ENCODE measurements at regions not wholly inside any gene's neighbourhood (a gene's known extent, or its start where the extent isn't known, plus 50 kb on each side); places are given as distances from the start of the nearest gene placed in this dataset.

- FAIRE-seq = no peak
- peaks cover 5% of the 10 kb centered on the region for H3K4me1 ChIP-seq (ENCODE audit: control insufficient read depth, extremely low read depth, insufficient read depth, low read length)
- H3K79me2 ChIP-seq (ENCODE audit: control insufficient read depth, insufficient read depth, low read length) = no peaks in the 10 kb centered on the region
- no peak overlapping the region for H2AFZ ChIP-seq (ENCODE audit: low read depth, low read length)
- no peak overlapping the region for H3K9ac ChIP-seq (replicated peaks; ENCODE audit: extremely low read depth, insufficient read depth, low read length)
- dilution Hi-C loops (cut with MboI; ENCODE audit: extremely low pct_ligation_motif_present, low sequenced_read_pairs) = no loop called here
- no peak for TF ChIP-seq GATA2 (IDR thresholded peaks at IDR 0.05; ENCODE audit: insufficient read depth, insufficient read length, low read depth, low read length)
- no peak for TF ChIP-seq MAX (IDR thresholded peaks at IDR 0.05; ENCODE audit: insufficient read depth, insufficient read length)
- no peak for TF ChIP-seq POLR2AphosphoS5 (IDR thresholded peaks at IDR 0.05; ENCODE audit: insufficient read depth, low read depth, low read length)
- TF ChIP-seq MYC (IDR thresholded peaks at IDR 0.05; ENCODE audit: low read depth, low read length) = no peak
- TF ChIP-seq POLR2A (IDR thresholded peaks at IDR 0.05; ENCODE audit: low read depth, low read length) = no peak
- TF ChIP-seq FOS (IDR thresholded peaks at IDR 0.05; ENCODE audit: borderline replicate concordance, insufficient read depth, low read length) = no peak
- no peak for TF ChIP-seq CTCF (IDR thresholded peaks at IDR 0.05; ENCODE audit: extremely low read depth in 1 of 2, insufficient read depth in 1 of 2, low read depth in 1 of 2, low read length in 2 of 2)
- TF ChIP-seq EZH2 (IDR thresholded peaks at IDR 0.05; ENCODE audit: borderline replicate concordance, low read depth, low read length, severe bottlenecking) = no peak
- TF ChIP-seq JUN (IDR thresholded peaks at IDR 0.05; ENCODE audit: borderline replicate concordance, insufficient read depth, insufficient read length, low read depth) = no peak
- no peak for DNase-seq (ENCODE audit: low read depth, low spot score)
- H3K27me3 ChIP-seq (ENCODE audit: control insufficient read depth in 2 of 2, insufficient read depth in 2 of 2, low read length in 2 of 2) = peaks cover 2 to 3% of the 10 kb centered on the region in 2 experiments
- H3K9me3 ChIP-seq (replicated peaks; ENCODE audit: control insufficient read depth, insufficient read depth, low read length) = no peaks in the 10 kb centered on the region
- BruUV-seq (replicated peaks) = no TSS peak
- no peaks in the 10 kb centered on the region for H4K20me1 ChIP-seq (replicated peaks; ENCODE audit: control insufficient read depth, extremely low read depth, insufficient read depth, low read length)
- H3K4me3 ChIP-seq (replicated peaks in 1 of 3; ENCODE audit: insufficient read depth in 1 of 3, low read depth in 1 of 3, low read length in 3 of 3) = no peak overlapping the region
- POLR2A ChIA-PET = no interaction called here
- H3K27ac ChIP-seq (ENCODE audit: insufficient read depth, low read depth, low read length) = no peak overlapping the region
- H3K4me2 ChIP-seq (ENCODE audit: insufficient read depth, low read length) = no peak overlapping the region
- H3K36me3 ChIP-seq (ENCODE audit: control insufficient read depth in 2 of 2, extremely low read depth in 1 of 2, insufficient read depth in 2 of 2, low read length in 2 of 2) = no peaks in the 10 kb centered on the region
- H3K9me1 ChIP-seq (replicated peaks; ENCODE audit: control insufficient read depth, extremely low read depth, insufficient read depth, low read length) = no peaks in the 10 kb centered on the region
- CTCF ChIA-PET = interaction anchor here (1.1 to 2.8 kb wide), 2 partner anchors 9 to 21 kb away, joined by 3 to 8 read pairs; no protein-coding TSS in a partner anchor
- intact Hi-C loops (cut with micrococcal nuclease) = no loop called here
Observed at GRCh38 chr5:103336941-103337340, 78.4 kb downstream of the MACIR start.

All from endothelial cell of umbilical vein (primary cell).